H1 (cell line): ENCODE measurements at regions not wholly inside any gene's neighbourhood (a gene's known extent, or its start where the extent isn't known, plus 50 kb on each side); places are given as distances from the start of the nearest gene placed in this dataset.

Experiments used
- CTCF ChIA-PET: fragments of 300-600 bp; sonication (Branson Sonifier 250); formaldehyde crosslinking; loops from one replicate; lab custom pipeline; 2021; ENCODE audit not compliant: partially characterized antibody; lab: Charles Lee
- POLR2A ChIA-PET: fragments of 300-600 bp; sonication (Branson Sonifier 250); formaldehyde crosslinking; loops from one replicate; lab custom pipeline; 2021; ENCODE audit warnings: inconsistent platforms; ENCODE audit not compliant: partially characterized antibody; lab: Charles Lee
- DNase-seq, 2 experiments: peaks; one replicate each; pipeline versions ENCODE4 v3.0.0 to v3.0.0-alpha.2; 2010 to 2022; ENCODE audit warnings: low spot score in 2 of 2, low read depth in 1 of 2, mixed read lengths in 1 of 2
- FAIRE-seq: peaks from 2 replicates; lab custom pipeline; 2011; peaks lifted over from hg19 to GRCh38; lab: Jason Lieb, UNC
- H2AFZ ChIP-seq: 2 replicates; pipeline ENCODE4 v1.8.1; 2012; ENCODE audit warnings: low read length, inconsistent platforms
- H2AK5ac ChIP-seq: 2 replicates; pipeline ENCODE4 v1.6.1; 2013; ENCODE audit warnings: low read depth, low read length
- H2BK120ac ChIP-seq: replicated peaks from 2 replicates; pipeline ENCODE3; 2013; ENCODE audit warnings: low read depth, low read length, inconsistent platforms
- H2BK12ac ChIP-seq: 2 replicates; pipeline ENCODE4 v1.6.1; 2013; ENCODE audit warnings: low read depth, low read length
- H2BK15ac ChIP-seq: 2 replicates; pipeline ENCODE4 v1.6.1; 2013; ENCODE audit warnings: low read length
- H2BK20ac ChIP-seq: 2 replicates; pipeline ENCODE4 v1.6.1; 2013; ENCODE audit warnings: low read length
- H2BK5ac ChIP-seq: 2 replicates; pipeline ENCODE4 v1.6.1; 2013; ENCODE audit warnings: low read depth, low read length
- H3K14ac ChIP-seq: 2 replicates; pipeline ENCODE4 v1.6.1; 2013; ENCODE audit warnings: inconsistent platforms; ENCODE audit not compliant: insufficient read length
- H3K18ac ChIP-seq: 2 replicates; pipeline ENCODE4 v1.6.1; 2013; ENCODE audit warnings: low read length; ENCODE audit errors: extremely low read depth
- H3K23ac ChIP-seq: 2 replicates; pipeline ENCODE4 v1.6.1; 2013; ENCODE audit warnings: inconsistent platforms; ENCODE audit not compliant: insufficient read length
- H3K23me2 ChIP-seq: 2 replicates; pipeline ENCODE4 v1.6.1; 2013; ENCODE audit warnings: low read depth, low read length
- H3K27ac ChIP-seq: 2 replicates; pipeline ENCODE4 v1.6.1; 2011; ENCODE audit warnings: low read depth, low read length, inconsistent platforms
- H3K27me3 ChIP-seq, 4 experiments: replicated peaks in 1 of 4; 1 replicate in 1 of 4; 2 replicates in 3 of 4; pipeline versions ENCODE4 v1.6.1 to v1.8.1; 2011 to 2013; ENCODE audit warnings: low read length in 3 of 4, mild to moderate bottlenecking in 3 of 4, inconsistent platforms in 2 of 4, mixed read lengths in 2 of 4, moderate library complexity in 1 of 4; ENCODE audit not compliant: control insufficient read depth in 3 of 4, insufficient read depth in 3 of 4; ENCODE audit errors: extremely low read depth in 1 of 4
- H3K36me3 ChIP-seq, 4 experiments: 2 replicates each; pipeline versions ENCODE4 v1.6.1 to v1.8.1; 2011 to 2013; ENCODE audit warnings: mild to moderate bottlenecking in 4 of 4, low read length in 3 of 4, moderate library complexity in 2 of 4, control low read depth in 1 of 4, inconsistent platforms in 1 of 4; ENCODE audit not compliant: insufficient read depth in 4 of 4, control insufficient read depth in 2 of 4
- H3K4ac ChIP-seq: replicated peaks from 2 replicates; pipeline ENCODE3; 2013; ENCODE audit warnings: low read length, low read depth, mixed read lengths, inconsistent platforms; ENCODE audit not compliant: insufficient read length
- H3K4me1 ChIP-seq, 4 experiments: replicated peaks in 1 of 4; 1 replicate in 1 of 4; 2 replicates in 3 of 4; pipeline versions ENCODE4 v1.6.1 to v1.8.1; 2011 to 2013; ENCODE audit warnings: low read length in 3 of 4, inconsistent platforms in 2 of 4, mixed read lengths in 1 of 4; ENCODE audit not compliant: insufficient read depth in 4 of 4, control insufficient read depth in 3 of 4
- H3K4me2 ChIP-seq, 2 experiments: 2 replicates each; pipeline versions ENCODE4 v1.6.1 to v1.8.1; 2011 to 2013; ENCODE audit warnings: low read depth in 2 of 2, low read length in 2 of 2, control low read depth in 1 of 2, inconsistent platforms in 1 of 2, mild to moderate bottlenecking in 1 of 2; ENCODE audit not compliant: insufficient read depth in 1 of 2
- H3K4me3 ChIP-seq, 4 experiments: fragments of 200-600, 300-600 bp in 1 of 4; sonication (generic), shearing (Covaris generic), sonication (Bioruptor Twin) in 1 of 4; 2 replicates each; pipeline versions ENCODE4 v1.5.1 to v1.8.1; 2011 to 2016; ENCODE audit warnings: low read length in 4 of 4, low read depth in 3 of 4, control low read depth in 2 of 4, inconsistent platforms in 2 of 4, mild to moderate bottlenecking in 2 of 4, mixed read lengths in 1 of 4, moderate library complexity in 1 of 4; ENCODE audit not compliant: insufficient read depth in 2 of 4; ENCODE audit errors: extremely low read depth in 1 of 4
- H3K56ac ChIP-seq: replicated peaks from 2 replicates; pipeline ENCODE3; 2013; ENCODE audit warnings: low read depth, mild to moderate bottlenecking, mixed read lengths, low read length, inconsistent platforms; ENCODE audit not compliant: insufficient read length
- H3K79me1 ChIP-seq: 2 replicates; pipeline ENCODE4 v1.6.1; 2013; ENCODE audit warnings: low read depth, low read length, control low read depth
- H3K79me2 ChIP-seq, 2 experiments: 2 replicates each; pipeline versions ENCODE4 v1.6.1 to v1.8.1; 2012 to 2013; ENCODE audit warnings: low read length in 2 of 2, mild to moderate bottlenecking in 2 of 2, inconsistent platforms in 1 of 2; ENCODE audit not compliant: insufficient read depth in 2 of 2, control insufficient read depth in 1 of 2
- H3K9ac ChIP-seq, 4 experiments: replicated peaks in 1 of 4; 1 replicate in 1 of 4; 2 replicates in 3 of 4; pipeline versions ENCODE4 v1.6.1 to v1.8.1; 2011 to 2013; ENCODE audit warnings: low read depth in 3 of 4, low read length in 3 of 4, control low read depth in 2 of 4, mild to moderate bottlenecking in 2 of 4, moderate library complexity in 2 of 4, inconsistent platforms in 1 of 4; ENCODE audit errors: extremely low read depth in 1 of 4
- H3K9me3 ChIP-seq, 2 experiments: 2 replicates each; pipeline versions ENCODE4 v1.6.1 to v1.8.1; 2012 to 2013; ENCODE audit warnings: mild to moderate bottlenecking in 2 of 2, moderate library complexity in 2 of 2, control low read depth in 1 of 2, inconsistent platforms in 1 of 2, low read depth in 1 of 2, low read length in 1 of 2, mixed read lengths in 1 of 2; ENCODE audit not compliant: insufficient read depth in 2 of 2
- H4K20me1 ChIP-seq, 2 experiments: replicated peaks in 1 of 2; 2 replicates each; pipeline versions ENCODE3 to v1.8.1; 2011 to 2013; ENCODE audit warnings: inconsistent platforms in 2 of 2, low read length in 2 of 2, mild to moderate bottlenecking in 1 of 2; ENCODE audit not compliant: insufficient read depth in 2 of 2, control insufficient read depth in 1 of 2
- H4K5ac ChIP-seq: 2 replicates; pipeline ENCODE4 v1.6.1; 2013; ENCODE audit warnings: low read length, low read depth, mixed read lengths, inconsistent platforms; ENCODE audit not compliant: insufficient read length
- H4K8ac ChIP-seq: 2 replicates; pipeline ENCODE4 v1.8.0; 2013; ENCODE audit warnings: mild to moderate bottlenecking, moderate library complexity, low read length, inconsistent platforms; ENCODE audit not compliant: insufficient read depth; ENCODE audit errors: extremely low read depth
- H4K91ac ChIP-seq: replicated peaks from 2 replicates; pipeline ENCODE3; 2013; ENCODE audit warnings: low read length, mixed read lengths, inconsistent platforms; ENCODE audit not compliant: insufficient read length
- ATF2 ChIP-seq: IDR thresholded peaks from 2 replicates; pipeline ENCODE4 v1.6.1; 2012; ENCODE audit warnings: low read length, inconsistent platforms
- CREB1 ChIP-seq: IDR thresholded peaks from 2 replicates; pipeline ENCODE4 v1.6.1; 2012; ENCODE audit warnings: inconsistent platforms
- TAF1 ChIP-seq: IDR thresholded peaks from 2 replicates; pipeline ENCODE4 v1.6.1; 2011; ENCODE audit warnings: mild to moderate bottlenecking, low read depth, low read length
- WGBS, 2 experiments: shearing (Covaris generic) in 1 of 2; methylation state at CpG; one replicate each; pipeline versions ENCODE4 v1.1.6 to v1.1.7; 2013 to 2015; ENCODE audit warnings: low lambda C conversion rate in 2 of 2, mixed read lengths in 2 of 2, inconsistent platforms in 1 of 2, low coverage in 1 of 2, missing lambda C conversion rate in 1 of 2; ENCODE audit not compliant: insufficient replicate concordance in 2 of 2, insufficient coverage in 1 of 2, insufficient read length in 1 of 2; ENCODE audit errors: extremely low coverage in 1 of 2, missing lambda C conversion rate in 1 of 2; 5-methylcytosine and 5-hydroxymethylcytosine counted together

GRCh38 chr6:51116723-51117122 lies 298.1 kb downstream of the TFAP2B start:
- Histone ChIP-seq H4K20me1 (no peaks in the 10 kb centered on the region), H3K14ac (no peak overlapping the region), H2BK5ac (no peak overlapping the region), H3K36me3 (no peaks in the 10 kb centered on the region), H3K23me2 (no peaks in the 10 kb centered on the region), H3K23ac (no peak overlapping the region), H3K9me3 (peaks cover 0 to 4% of the 10 kb centered on the region in 2 experiments; a peak in 1 of 4 replicates), H4K8ac (no peak overlapping the region), H3K9ac (no peak overlapping the region), H3K4me3 (no peak overlapping the region), H4K5ac (no peak overlapping the region), H3K4me1 (no peaks in the 10 kb centered on the region), H2BK20ac (no peak overlapping the region), H2AK5ac (no peak overlapping the region), H3K27ac (no peak overlapping the region), H2AFZ (no peak overlapping the region), H3K79me1 (no peaks in the 10 kb centered on the region), H4K91ac (no peak overlapping the region), H3K56ac (no peak overlapping the region), H3K27me3 (no peaks in the 10 kb centered on the region), H3K4me2 (no peak overlapping the region), H3K79me2 (no peaks in the 10 kb centered on the region), H3K18ac (no peak overlapping the region), H2BK120ac (no peak overlapping the region), H2BK15ac (no peak overlapping the region), H3K4ac (no peak overlapping the region), H2BK12ac (no peak overlapping the region)
- 86% methylated on average over 3 of the region's 3 CpGs; no CpG with 5 or more reads in 1 of the 2 experiments for WGBS, 2 experiments
- DNase-seq = no peak
- ChIA-PET CTCF (interaction anchor here (0.7 kb wide), 1 partner anchor 30 kb away, joined by 3 read pairs; no protein-coding TSS in a partner anchor), POLR2A (no interaction called here)
- FAIRE-seq = no peak
- no peak for TF ChIP-seq TAF1
- no peak for TF ChIP-seq CREB1
- no peak for TF ChIP-seq ATF2
